ENCODE measurements at regions not wholly inside any gene's neighbourhood (a gene's known extent, or its start where the extent isn't known, plus 50 kb on each side); places are given as distances from the start of the nearest gene placed in this dataset.

DNA sequence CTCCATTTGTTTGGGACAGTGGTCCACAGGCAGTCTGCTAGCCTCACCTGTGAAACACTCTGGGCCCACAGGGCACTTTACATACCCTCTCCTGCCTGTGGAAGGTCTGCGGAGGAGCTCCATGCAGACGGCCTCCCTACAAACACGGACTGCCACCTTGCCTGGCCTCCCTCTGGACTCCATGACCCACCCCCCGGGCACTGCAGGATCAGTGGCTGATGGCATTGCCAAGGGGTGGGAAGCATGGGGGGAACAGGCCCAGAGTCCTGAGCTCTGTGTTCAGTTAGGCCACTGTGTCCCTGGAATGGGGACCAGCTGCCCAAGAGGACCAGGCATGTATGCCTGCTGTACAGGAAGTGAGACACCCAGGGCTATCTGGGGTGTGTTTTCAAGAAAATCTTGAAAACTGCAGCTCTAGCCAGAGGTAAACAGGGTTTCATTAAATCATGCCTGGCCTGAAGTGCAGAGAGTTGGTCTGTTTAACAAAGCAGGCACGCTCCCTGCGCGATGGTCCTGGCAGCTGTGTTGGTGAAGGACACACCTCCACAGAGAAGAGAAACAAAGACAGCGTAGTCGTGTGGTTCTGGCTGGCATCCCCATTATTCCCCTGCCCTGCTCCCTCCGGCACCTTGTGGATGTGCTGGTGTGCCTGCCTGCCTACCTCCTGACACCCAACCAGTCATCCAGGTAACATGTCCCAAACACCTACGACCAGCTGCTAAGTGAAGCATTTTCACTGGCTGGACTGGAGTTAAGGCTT lies 470.8 kb upstream of the ZMIZ1 start:
- TF ChIP-seq, protein P1, sequence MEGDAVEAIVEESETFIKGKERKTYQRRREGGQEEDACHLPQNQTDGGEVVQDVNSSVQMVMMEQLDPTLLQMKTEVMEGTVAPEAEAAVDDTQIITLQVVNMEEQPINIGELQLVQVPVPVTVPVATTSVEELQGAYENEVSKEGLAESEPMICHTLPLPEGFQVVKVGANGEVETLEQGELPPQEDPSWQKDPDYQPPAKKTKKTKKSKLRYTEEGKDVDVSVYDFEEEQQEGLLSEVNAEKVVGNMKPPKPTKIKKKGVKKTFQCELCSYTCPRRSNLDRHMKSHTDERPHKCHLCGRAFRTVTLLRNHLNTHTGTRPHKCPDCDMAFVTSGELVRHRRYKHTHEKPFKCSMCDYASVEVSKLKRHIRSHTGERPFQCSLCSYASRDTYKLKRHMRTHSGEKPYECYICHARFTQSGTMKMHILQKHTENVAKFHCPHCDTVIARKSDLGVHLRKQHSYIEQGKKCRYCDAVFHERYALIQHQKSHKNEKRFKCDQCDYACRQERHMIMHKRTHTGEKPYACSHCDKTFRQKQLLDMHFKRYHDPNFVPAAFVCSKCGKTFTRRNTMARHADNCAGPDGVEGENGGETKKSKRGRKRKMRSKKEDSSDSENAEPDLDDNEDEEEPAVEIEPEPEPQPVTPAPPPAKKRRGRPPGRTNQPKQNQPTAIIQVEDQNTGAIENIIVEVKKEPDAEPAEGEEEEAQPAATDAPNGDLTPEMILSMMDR (IDR thresholded peaks at IDR 0.05; ENCODE audit: borderline replicate concordance, control extremely low read depth, extremely low read depth, insufficient read depth, missing control alignments), result no peak
- no peak for DNase-seq (ENCODE audit: low spot score)
- in situ Hi-C loops (cut with MboI; ENCODE audit: low sequenced_read_pairs, unreplicated experiment), result no loop called here

DNA sequence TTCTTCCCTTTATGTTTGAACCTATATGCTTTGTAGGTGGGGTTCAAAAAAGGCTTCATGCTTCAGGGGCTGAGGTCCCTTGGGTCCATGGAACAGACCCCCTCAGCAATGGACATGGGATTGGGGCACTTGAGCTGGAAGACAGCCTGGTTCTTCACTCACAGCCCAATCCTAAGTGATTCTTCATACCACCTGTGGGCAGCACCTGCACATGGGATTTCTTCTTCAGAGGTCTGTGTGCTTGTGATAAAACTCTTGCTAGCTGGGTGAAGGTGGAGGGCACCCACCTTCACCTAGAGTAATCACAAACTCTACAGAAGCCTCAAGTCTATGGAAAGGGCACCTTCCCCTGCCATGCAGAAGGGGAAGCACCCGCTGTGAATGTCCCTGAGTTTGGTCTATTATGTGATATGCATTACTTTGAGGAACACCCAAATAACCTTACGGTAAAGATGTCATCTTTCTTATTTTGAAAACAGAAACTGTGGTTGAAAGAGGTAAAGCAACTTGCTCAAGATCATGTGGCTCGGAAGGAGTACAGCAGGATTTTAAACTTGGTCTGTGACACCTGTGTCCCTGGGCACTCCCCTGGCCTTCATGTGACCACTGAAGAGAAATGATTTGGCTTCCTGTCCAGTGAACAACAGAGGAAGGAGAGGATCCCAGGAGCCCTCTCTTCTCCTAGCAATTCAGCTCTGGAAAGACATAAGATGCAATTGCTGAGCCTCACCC lies 469.5 kb upstream of the ZMIZ1 start:
- DNase-seq (ENCODE audit: low spot score), result no peak
- in situ Hi-C loops (cut with MboI; ENCODE audit: low sequenced_read_pairs, unreplicated experiment), result no loop called here
- TF ChIP-seq, protein P1 (IDR thresholded peaks at IDR 0.05; ENCODE audit: borderline replicate concordance, control extremely low read depth, extremely low read depth, insufficient read depth, missing control alignments), result peak; percentile 2

DNA sequence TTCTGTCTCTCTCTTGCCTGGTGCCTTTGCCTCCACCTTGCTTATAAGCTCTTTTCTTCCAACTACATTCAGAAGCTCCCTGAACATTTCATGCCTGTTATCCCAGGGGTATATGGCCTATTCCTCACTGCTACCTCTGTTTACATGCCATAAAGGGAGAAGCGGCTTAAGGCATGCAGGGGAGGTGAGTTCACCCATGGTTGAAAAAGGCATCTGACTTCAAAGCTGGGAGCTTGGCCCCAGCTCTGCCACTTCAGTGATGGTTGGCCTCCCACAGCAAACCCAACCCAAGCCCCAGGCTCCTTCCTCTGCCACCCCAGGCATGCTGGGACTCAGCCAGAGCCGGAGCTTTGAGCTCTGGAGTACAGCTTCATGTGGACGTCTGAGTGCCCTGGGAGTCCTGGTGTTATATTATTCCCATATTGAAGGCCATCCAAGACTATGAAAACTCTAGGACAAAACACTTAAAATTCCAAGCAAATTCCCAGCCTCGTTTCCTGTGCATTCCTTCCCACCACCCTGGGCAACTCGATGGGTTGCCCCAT lies 468.6 kb upstream of the ZMIZ1 start:
- in situ Hi-C loops (cut with MboI; ENCODE audit: low sequenced_read_pairs, unreplicated experiment), result no loop called here
- TF ChIP-seq, protein P1 (IDR thresholded peaks at IDR 0.05; ENCODE audit: borderline replicate concordance, control extremely low read depth, extremely low read depth, insufficient read depth, missing control alignments), result no peak
- DNase-seq (ENCODE audit: low spot score), result no peak

DNA sequence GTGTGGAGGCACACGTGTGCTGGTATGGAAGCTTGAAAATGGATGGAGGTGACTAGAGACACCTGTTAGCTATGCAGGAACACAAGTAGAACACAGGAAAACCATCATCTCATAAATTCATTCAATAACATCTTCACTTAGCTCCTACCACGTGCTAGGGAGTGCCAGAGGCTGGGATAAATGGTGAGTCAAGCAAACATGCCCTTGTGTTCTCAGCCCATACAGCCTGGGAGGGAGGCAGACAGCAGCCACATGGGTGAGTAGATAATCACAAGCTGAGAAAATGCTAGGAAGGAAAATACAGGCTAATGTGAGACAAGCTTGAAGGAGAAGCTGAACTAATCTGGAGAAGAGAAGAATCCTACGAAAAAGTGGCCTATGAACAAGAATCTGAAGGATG lies 468.0 kb upstream of the ZMIZ1 start:
- in situ Hi-C loops (cut with MboI; ENCODE audit: low sequenced_read_pairs, unreplicated experiment), result no loop called here
- TF ChIP-seq, protein P1 (IDR thresholded peaks at IDR 0.05; ENCODE audit: borderline replicate concordance, control extremely low read depth, extremely low read depth, insufficient read depth, missing control alignments), result no peak
- no peak for DNase-seq (ENCODE audit: low spot score)

DNA sequence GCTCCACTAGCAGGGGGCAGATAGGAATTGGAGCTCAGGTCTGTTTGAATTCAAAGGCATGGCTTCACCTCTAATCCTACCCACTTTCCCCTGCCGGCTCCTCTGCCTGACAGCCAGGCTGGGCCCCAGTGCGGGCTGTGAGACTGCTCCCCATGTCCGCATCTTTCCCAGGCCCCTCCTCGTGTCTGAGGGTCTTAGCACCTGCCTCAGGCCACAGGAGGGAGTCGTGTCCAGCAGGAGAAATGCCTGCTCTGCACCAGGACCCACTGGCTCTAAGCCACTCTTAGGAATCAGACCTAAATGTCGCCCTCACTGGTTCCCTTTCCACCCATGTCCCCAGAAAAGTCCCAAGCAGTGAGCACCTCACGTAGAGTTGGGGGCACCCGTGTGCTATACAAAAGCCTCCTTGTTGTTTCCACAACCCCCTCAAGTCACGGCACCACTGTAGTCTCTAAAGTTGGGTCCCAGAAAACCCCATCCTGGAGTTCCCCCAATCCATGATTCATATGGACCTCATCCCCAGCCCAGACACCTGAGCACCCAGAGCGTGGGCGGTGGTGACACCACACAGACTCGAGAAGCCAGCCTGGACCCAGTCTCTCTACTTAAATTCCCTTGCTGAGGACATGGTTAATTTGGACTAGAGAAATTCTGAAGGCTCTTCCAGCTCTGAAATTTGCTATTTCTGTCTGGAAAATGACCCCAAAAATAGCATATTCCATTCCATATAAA lies 466.4 kb upstream of the ZMIZ1 start:
- TF ChIP-seq, protein P1 (IDR thresholded peaks at IDR 0.05; ENCODE audit: borderline replicate concordance, control extremely low read depth, extremely low read depth, insufficient read depth, missing control alignments), result no peak
- no peak for DNase-seq (ENCODE audit: low spot score)
- in situ Hi-C loops (cut with MboI; ENCODE audit: low sequenced_read_pairs, unreplicated experiment), result no loop called here

DNA sequence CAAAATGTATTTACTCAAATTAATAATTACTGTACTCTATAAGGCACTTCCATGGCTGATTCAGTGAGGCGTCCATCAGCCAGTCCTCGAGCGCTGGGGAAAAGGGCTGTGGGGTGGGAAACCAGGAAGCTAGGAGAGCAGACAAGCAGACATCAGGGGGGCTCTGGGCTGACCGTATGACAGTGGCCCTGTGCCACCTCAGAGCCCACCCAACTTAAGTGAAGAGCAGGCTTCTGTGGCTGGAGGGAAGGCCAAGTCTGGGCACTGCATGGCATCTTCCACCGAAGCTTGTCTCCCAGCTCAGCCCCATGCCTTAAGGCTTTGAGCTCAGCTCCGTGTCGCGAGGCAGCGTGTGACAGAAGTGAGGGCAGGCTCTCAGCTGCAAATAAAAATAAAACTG lies 464.5 kb upstream of the ZMIZ1 start:
- DNase-seq (ENCODE audit: low spot score), result no peak
- TF ChIP-seq, protein P1 (IDR thresholded peaks at IDR 0.05; ENCODE audit: borderline replicate concordance, control extremely low read depth, extremely low read depth, insufficient read depth, missing control alignments), result no peak
- in situ Hi-C loops (cut with MboI; ENCODE audit: low sequenced_read_pairs, unreplicated experiment), result no loop called here

All from GM13976 (cell line).